HepG2 (cell line): ENCODE measurements at regions not wholly inside any gene's neighbourhood (a gene's known extent, or its start where the extent isn't known, plus 50 kb on each side); places are given as distances from the start of the nearest gene placed in this dataset.

ENCODE experiments used
- CREM ChIP-seq, 2 experiments: sonication (generic) in 1 of 2; formaldehyde crosslinking in 1 of 2; IDR thresholded peaks; 2 replicates each; pipeline versions ENCODE4 v1.4.0 to v1.6.1; 2016 to 2020; ENCODE audit warnings: antibody characterized with exemption in 1 of 2, mild to moderate bottlenecking in 1 of 2, missing genetic modification reagents in 1 of 2
- EZH2 ChIP-seq: conservative IDR thresholded peaks from 2 replicates; pipeline ENCODE4 v1.6.1; 2012; ENCODE audit warnings: mild to moderate bottlenecking, low read depth, low read length, moderate library complexity
- KLF13 ChIP-seq: sonication (generic); formaldehyde crosslinking; IDR thresholded peaks from 2 replicates; pipeline ENCODE4 v1.4.0; 2020; ENCODE audit warnings: mild to moderate bottlenecking, missing genetic modification reagents
- MAX ChIP-seq: IDR thresholded peaks from 2 replicates; pipeline ENCODE4 v1.6.1; 2012; ENCODE audit warnings: inconsistent platforms
- POLR2AphosphoS5 ChIP-seq: IDR thresholded peaks from 2 replicates; pipeline ENCODE4 v1.6.1; 2012; ENCODE audit warnings: low read depth, low read length
- RFX5 ChIP-seq: IDR thresholded peaks from 2 replicates; pipeline ENCODE4 v1.6.1; 2011; ENCODE audit warnings: low read depth, low read length, improper control_type of control experiment
- SALL1 ChIP-seq: sonication (generic); formaldehyde crosslinking; IDR thresholded peaks from 2 replicates; pipeline ENCODE4 v1.8.0; 2022; ENCODE audit warnings: mild to moderate bottlenecking, missing genetic modification reagents
- YY1 ChIP-seq: IDR thresholded peaks from 2 replicates; pipeline ENCODE4 v1.6.1; 2011; ENCODE audit warnings: low read length, low read depth, moderate library complexity, mild to moderate bottlenecking; ENCODE audit not compliant: insufficient read depth, insufficient replicate concordance
- ZNF850 ChIP-seq: sonication (generic); formaldehyde crosslinking; conservative IDR thresholded peaks from 2 replicates; pipeline ENCODE4 v1.9.0; 2021; ENCODE audit warnings: mild to moderate bottlenecking, missing genetic modification reagents
- ZSCAN25 ChIP-seq: sonication (generic); formaldehyde crosslinking; IDR thresholded peaks from 2 replicates; pipeline ENCODE4 v1.8.0; 2022; ENCODE audit warnings: mild to moderate bottlenecking, missing genetic modification reagents
- TF ChIP-seq, protein P1 (sequence below): sonication (generic); formaldehyde crosslinking; IDR thresholded peaks from 2 replicates; pipeline ENCODE4 v1.5.0; 2020; ENCODE audit warnings: mild to moderate bottlenecking, missing genetic modification reagents, moderate library complexity
- TF ChIP-seq, protein P2 (sequence below): sonication (generic); formaldehyde crosslinking; conservative IDR thresholded peaks from 2 replicates; pipeline ENCODE4 v1.4.0; 2020; ENCODE audit warnings: missing genetic modification reagents

DNA sequence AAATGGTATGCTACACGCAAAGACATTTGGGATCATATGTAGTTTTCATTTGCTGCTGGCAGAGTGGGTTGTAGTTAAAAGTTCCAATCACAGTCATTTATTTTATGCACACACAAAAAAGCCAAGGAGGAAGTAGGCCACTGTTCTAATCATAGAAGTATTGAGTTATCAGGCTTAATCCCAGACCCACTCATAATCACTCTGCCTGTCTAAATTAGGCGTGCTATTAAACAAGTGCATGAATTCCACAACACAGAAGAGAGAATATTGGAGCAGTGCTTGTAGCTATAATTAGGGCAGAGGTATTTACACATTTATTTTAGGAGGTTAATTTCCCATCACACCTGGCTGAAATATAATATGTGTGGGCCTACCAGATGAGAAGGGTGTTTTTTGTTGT lies 65.7 kb upstream of the FIGN start:
- TF ChIP-seq, protein P1, sequence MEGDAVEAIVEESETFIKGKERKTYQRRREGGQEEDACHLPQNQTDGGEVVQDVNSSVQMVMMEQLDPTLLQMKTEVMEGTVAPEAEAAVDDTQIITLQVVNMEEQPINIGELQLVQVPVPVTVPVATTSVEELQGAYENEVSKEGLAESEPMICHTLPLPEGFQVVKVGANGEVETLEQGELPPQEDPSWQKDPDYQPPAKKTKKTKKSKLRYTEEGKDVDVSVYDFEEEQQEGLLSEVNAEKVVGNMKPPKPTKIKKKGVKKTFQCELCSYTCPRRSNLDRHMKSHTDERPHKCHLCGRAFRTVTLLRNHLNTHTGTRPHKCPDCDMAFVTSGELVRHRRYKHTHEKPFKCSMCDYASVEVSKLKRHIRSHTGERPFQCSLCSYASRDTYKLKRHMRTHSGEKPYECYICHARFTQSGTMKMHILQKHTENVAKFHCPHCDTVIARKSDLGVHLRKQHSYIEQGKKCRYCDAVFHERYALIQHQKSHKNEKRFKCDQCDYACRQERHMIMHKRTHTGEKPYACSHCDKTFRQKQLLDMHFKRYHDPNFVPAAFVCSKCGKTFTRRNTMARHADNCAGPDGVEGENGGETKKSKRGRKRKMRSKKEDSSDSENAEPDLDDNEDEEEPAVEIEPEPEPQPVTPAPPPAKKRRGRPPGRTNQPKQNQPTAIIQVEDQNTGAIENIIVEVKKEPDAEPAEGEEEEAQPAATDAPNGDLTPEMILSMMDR = no peak
- TF ChIP-seq ZSCAN25 (CRISPR knock-in tag) = no peak
- TF ChIP-seq EZH2 = no peak
- no peak for TF ChIP-seq RFX5
- TF ChIP-seq YY1 = no peak
- TF ChIP-seq MAX = no peak
- TF ChIP-seq POLR2AphosphoS5 = no peak
- TF ChIP-seq, protein P2, sequence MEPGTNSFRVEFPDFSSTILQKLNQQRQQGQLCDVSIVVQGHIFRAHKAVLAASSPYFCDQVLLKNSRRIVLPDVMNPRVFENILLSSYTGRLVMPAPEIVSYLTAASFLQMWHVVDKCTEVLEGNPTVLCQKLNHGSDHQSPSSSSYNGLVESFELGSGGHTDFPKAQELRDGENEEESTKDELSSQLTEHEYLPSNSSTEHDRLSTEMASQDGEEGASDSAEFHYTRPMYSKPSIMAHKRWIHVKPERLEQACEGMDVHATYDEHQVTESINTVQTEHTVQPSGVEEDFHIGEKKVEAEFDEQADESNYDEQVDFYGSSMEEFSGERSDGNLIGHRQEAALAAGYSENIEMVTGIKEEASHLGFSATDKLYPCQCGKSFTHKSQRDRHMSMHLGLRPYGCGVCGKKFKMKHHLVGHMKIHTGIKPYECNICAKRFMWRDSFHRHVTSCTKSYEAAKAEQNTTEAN (CRISPR knock-in tag) = no peak
- no peak for TF ChIP-seq SALL1 (CRISPR knock-in tag)
- no peak for TF ChIP-seq KLF13 (CRISPR knock-in tag)
- no peak for TF ChIP-seq CREM (IDR thresholded peaks at IDR 0.05)
- TF ChIP-seq CREM (CRISPR knock-in tag; IDR thresholded peaks at IDR 0.05) = no peak
- TF ChIP-seq ZNF850 (CRISPR knock-in tag) = no peak
